ENCODE measurements at regions not wholly inside any gene's neighbourhood (a gene's known extent, or its start where the extent isn't known, plus 50 kb on each side); places are given as distances from the start of the nearest gene placed in this dataset.

GRCh38 chr14:65864984-65865383 lies 452.5 kb downstream of the FUT8 start:
- TF ChIP-seq CTCF (IDR thresholded peaks at IDR 0.05) (no peak), EZH2 (IDR thresholded peaks at IDR 0.05) (no peak), EZH2phosphoT487 (IDR thresholded peaks at IDR 0.05) (no peak)

All from neural progenitor cell (in vitro differentiated cells).